ENCODE measurements at regions not wholly inside any gene's neighbourhood (a gene's known extent, or its start where the extent isn't known, plus 50 kb on each side); places are given as distances from the start of the nearest gene placed in this dataset.

DNA sequence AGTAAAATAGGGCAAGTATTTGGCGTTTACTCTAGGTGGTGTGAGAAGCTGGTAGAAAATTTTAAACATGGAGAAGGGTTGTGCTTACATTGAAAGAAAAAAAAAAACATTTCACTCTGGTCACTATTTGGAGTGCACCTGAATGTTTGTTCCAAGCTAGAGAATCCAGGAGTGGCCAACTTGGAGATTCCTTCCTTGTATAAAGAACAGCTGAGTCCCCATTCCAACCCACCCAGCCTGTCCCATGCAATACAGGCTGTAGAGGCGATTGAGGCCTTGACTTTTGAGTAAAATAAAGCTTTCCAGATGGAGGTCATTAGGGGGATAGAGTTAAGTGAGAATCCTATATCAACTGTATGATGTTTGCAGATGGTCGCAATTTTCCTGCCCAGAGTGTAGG lies 203.8 kb upstream of the SYT4 start:
- Histone ChIP-seq H3K9ac (ENCODE audit: low read depth, low read length) (no peak overlapping the region), H3K4me3 (ENCODE audit: low read depth, low read length) (no peak overlapping the region), H3K4me1 (ENCODE audit: control insufficient read depth, insufficient read depth, low read length) (no peaks in the 10 kb centered on the region), H3K27me3 (ENCODE audit: control insufficient read depth, insufficient read depth, low read length) (no peaks in the 10 kb centered on the region), H3K9me3 (ENCODE audit: control insufficient read depth, insufficient read depth, low read length) (peaks cover 15% of the 10 kb centered on the region), H3K27ac (ENCODE audit: low read depth, low read length) (no peak overlapping the region), H3K36me3 (ENCODE audit: control insufficient read depth, insufficient read depth, low read length) (no peaks in the 10 kb centered on the region)

DNA sequence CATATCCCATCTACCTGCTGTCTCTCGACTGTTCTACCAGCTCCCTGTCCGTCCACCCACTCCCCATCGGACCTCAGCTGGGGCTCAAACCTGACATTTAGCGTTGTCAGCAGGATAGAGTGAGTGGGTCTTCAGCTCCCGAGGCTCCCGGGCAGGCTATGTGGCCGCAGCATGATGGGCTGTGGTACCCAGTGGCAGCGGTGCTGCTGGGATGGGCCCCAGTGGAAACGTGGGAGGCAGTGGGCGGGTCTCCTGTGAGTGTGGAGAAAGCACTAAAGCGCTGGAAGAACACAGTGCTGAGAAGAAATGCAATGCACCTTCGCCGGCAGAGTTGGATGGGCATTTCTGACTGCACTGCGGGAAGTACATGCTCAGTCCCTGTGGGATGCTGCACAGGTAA lies 204.8 kb upstream of the SYT4 start:
- H3K4me1 ChIP-seq (ENCODE audit: control insufficient read depth, insufficient read depth, low read length): no peaks in the 10 kb centered on the region
- H3K9me3 ChIP-seq (ENCODE audit: control insufficient read depth, insufficient read depth, low read length): peaks cover 25% of the 10 kb centered on the region
- no peak overlapping the region for H3K27ac ChIP-seq (ENCODE audit: low read depth, low read length)
- H3K36me3 ChIP-seq (ENCODE audit: control insufficient read depth, insufficient read depth, low read length): no peaks in the 10 kb centered on the region
- no peak overlapping the region for H3K9ac ChIP-seq (ENCODE audit: low read depth, low read length)
- no peaks in the 10 kb centered on the region for H3K27me3 ChIP-seq (ENCODE audit: control insufficient read depth, insufficient read depth, low read length)
- no peak overlapping the region for H3K4me3 ChIP-seq (ENCODE audit: low read depth, low read length)

DNA sequence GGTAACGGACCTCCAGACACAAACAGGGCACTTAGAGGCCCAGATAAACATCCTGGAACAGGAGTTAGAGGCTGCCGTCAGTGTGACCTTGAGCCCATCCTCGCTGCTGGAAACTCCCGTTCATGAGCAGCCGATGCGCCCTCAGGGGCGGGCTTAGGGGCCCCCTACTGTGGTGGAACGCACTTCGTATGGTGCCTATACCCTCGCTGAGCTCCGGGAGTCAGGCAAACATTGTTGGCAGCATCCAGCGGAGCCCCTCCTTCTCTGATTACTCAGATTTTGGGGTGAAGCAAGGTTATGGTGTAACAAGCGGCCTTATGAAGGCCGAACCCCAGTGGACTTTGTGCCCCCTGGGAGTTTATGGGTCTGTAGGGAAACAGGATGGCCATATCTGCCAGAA lies 205.3 kb upstream of the SYT4 start:
- H3K27ac ChIP-seq (ENCODE audit: low read depth, low read length): no peak overlapping the region
- H3K4me3 ChIP-seq (ENCODE audit: low read depth, low read length): no peak overlapping the region
- no peaks in the 10 kb centered on the region for H3K4me1 ChIP-seq (ENCODE audit: control insufficient read depth, insufficient read depth, low read length)
- H3K36me3 ChIP-seq (ENCODE audit: control insufficient read depth, insufficient read depth, low read length): no peaks in the 10 kb centered on the region
- peaks cover 30% of the 10 kb centered on the region for H3K9me3 ChIP-seq (ENCODE audit: control insufficient read depth, insufficient read depth, low read length)
- H3K27me3 ChIP-seq (ENCODE audit: control insufficient read depth, insufficient read depth, low read length): no peaks in the 10 kb centered on the region
- H3K9ac ChIP-seq (ENCODE audit: low read depth, low read length): no peak overlapping the region

DNA sequence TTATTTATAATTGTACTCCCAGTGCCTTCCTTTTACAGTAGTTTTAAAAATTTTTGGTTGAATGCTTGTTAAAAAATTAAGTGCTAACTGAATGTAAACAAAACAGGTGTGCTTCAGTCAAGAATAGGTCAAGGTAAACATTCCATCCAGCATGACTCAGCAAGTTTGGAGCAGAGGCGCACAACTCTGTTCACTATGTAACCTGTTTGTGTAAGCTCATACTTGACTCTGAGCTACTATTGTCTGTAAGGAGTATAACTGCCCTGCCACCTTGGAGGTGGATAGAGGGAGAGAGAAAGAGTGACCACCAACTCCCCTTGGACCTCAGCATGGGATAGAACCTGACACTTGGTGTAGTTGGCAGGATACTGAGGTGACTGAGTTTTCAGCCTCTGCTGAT lies 207.4 kb upstream of the SYT4 start:
- no peak overlapping the region for H3K4me3 ChIP-seq (ENCODE audit: low read depth, low read length)
- no peaks in the 10 kb centered on the region for H3K27me3 ChIP-seq (ENCODE audit: control insufficient read depth, insufficient read depth, low read length)
- H3K36me3 ChIP-seq (ENCODE audit: control insufficient read depth, insufficient read depth, low read length): no peaks in the 10 kb centered on the region
- H3K4me1 ChIP-seq (ENCODE audit: control insufficient read depth, insufficient read depth, low read length): no peaks in the 10 kb centered on the region
- no peak overlapping the region for H3K27ac ChIP-seq (ENCODE audit: low read depth, low read length)
- no peak overlapping the region for H3K9ac ChIP-seq (ENCODE audit: low read depth, low read length)
- H3K9me3 ChIP-seq (ENCODE audit: control insufficient read depth, insufficient read depth, low read length): peaks cover 48% of the 10 kb centered on the region

DNA sequence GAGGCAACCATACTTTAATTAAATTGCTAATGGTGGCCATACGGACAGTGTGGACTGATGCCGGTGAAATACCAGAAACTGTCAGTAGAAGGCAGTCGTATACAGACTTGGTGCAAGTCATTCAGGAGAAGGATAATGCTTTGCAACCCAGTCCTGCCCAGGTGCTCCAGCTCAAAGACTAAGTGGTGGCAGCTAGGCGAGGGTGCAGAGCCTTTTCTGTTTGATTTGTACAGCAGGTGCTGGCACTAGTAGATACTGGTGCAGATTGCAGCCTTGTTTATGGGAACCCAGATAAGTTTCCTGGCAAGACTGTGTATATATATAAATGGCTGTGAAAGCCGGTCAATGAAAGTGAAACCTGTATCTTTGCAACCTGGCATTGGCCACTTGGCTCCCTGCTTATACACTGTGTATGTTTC lies 208.3 kb upstream of the SYT4 start:
- Histone ChIP-seq H3K9ac (ENCODE audit: low read depth, low read length) (no peak overlapping the region), H3K9me3 (ENCODE audit: control insufficient read depth, insufficient read depth, low read length) (peaks cover 48% of the 10 kb centered on the region), H3K36me3 (ENCODE audit: control insufficient read depth, insufficient read depth, low read length) (no peaks in the 10 kb centered on the region), H3K4me3 (ENCODE audit: low read depth, low read length) (no peak overlapping the region), H3K27ac (ENCODE audit: low read depth, low read length) (no peak overlapping the region), H3K27me3 (ENCODE audit: control insufficient read depth, insufficient read depth, low read length) (no peaks in the 10 kb centered on the region), H3K4me1 (ENCODE audit: control insufficient read depth, insufficient read depth, low read length) (no peaks in the 10 kb centered on the region)

DNA sequence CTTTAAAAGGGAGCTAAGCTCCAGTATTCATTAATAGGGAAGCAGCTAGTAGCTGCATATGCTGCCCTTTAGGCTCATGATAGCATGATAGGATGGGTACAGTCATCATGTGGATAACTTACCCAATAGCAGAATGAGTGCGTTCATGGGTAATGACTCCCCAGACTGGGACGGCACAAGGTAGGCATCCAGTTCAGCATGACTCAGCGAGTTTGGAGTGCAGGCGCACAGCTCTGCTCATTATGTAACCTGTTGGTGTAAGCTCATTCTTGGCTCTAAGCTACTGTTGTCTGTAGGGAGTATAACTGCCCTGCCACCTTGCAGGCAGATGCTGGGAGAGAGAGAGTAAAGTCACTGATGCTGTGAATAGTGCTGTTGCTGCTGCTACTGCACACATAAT lies 209.2 kb upstream of the SYT4 start:
- Histone ChIP-seq H3K36me3 (ENCODE audit: control insufficient read depth, insufficient read depth, low read length) (no peaks in the 10 kb centered on the region), H3K4me1 (ENCODE audit: control insufficient read depth, insufficient read depth, low read length) (no peaks in the 10 kb centered on the region), H3K27ac (ENCODE audit: low read depth, low read length) (no peak overlapping the region), H3K4me3 (ENCODE audit: low read depth, low read length) (no peak overlapping the region), H3K9me3 (ENCODE audit: control insufficient read depth, insufficient read depth, low read length) (peaks cover 54% of the 10 kb centered on the region), H3K9ac (ENCODE audit: low read depth, low read length) (no peak overlapping the region), H3K27me3 (ENCODE audit: control insufficient read depth, insufficient read depth, low read length) (no peaks in the 10 kb centered on the region)

DNA sequence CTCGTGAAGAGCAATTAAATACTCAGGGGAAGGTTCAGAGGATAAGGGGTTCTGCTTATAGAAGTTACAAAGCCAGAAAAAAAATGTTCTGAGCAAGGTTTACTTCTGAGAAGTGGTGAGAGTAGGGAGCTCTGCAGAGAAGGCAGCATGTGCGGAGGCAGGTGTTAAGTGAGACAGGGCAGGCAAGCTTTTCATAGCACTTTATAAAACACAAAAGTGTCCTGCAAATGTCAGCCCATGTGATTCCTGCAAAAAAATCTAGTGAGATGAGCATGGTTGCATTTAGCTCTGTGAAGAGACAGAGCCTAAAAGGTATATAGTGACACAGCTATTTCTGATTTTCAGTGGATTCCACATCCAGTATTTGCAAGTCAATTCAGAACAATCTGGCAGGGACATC lies 223.8 kb upstream of the SYT4 start:
- Histone ChIP-seq H3K27ac (ENCODE audit: low read depth, low read length) (no peak overlapping the region), H3K4me3 (ENCODE audit: low read depth, low read length) (no peak overlapping the region), H3K36me3 (ENCODE audit: control insufficient read depth, insufficient read depth, low read length) (no peaks in the 10 kb centered on the region), H3K4me1 (ENCODE audit: control insufficient read depth, insufficient read depth, low read length) (no peaks in the 10 kb centered on the region), H3K9me3 (ENCODE audit: control insufficient read depth, insufficient read depth, low read length) (peaks cover 10% of the 10 kb centered on the region; the same call in 1 of the 2 replicates), H3K9ac (ENCODE audit: low read depth, low read length) (no peak overlapping the region), H3K27me3 (ENCODE audit: control insufficient read depth, insufficient read depth, low read length) (no peaks in the 10 kb centered on the region)

DNA sequence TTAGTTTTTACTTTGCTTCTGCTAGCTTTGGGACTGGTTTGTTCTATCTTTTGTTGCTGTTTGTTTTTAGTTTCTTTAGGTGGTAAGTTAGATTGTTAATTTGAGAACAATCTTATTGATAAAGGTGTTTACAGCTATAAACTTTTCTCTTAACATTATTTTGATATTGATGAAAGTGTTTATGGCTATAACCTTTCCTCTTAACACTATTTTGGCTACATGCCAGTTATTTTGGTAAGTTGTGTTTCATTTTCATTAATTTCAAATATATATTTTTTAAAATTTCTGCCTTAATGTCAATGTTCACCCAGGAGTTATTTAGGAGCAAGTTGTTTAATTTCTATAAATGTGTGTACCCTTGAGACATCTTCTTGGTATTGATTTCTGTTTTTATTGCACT lies 229.6 kb upstream of the SYT4 start:
- no peak overlapping the region for H3K9ac ChIP-seq (ENCODE audit: low read depth, low read length)
- no peak overlapping the region for H3K4me3 ChIP-seq (ENCODE audit: low read depth, low read length)
- peaks cover 33% of the 10 kb centered on the region for H3K9me3 ChIP-seq (ENCODE audit: control insufficient read depth, insufficient read depth, low read length)
- H3K4me1 ChIP-seq (ENCODE audit: control insufficient read depth, insufficient read depth, low read length): no peaks in the 10 kb centered on the region
- no peak overlapping the region for H3K27ac ChIP-seq (ENCODE audit: low read depth, low read length)
- no peaks in the 10 kb centered on the region for H3K36me3 ChIP-seq (ENCODE audit: control insufficient read depth, insufficient read depth, low read length)
- no peaks in the 10 kb centered on the region for H3K27me3 ChIP-seq (ENCODE audit: control insufficient read depth, insufficient read depth, low read length)

DNA sequence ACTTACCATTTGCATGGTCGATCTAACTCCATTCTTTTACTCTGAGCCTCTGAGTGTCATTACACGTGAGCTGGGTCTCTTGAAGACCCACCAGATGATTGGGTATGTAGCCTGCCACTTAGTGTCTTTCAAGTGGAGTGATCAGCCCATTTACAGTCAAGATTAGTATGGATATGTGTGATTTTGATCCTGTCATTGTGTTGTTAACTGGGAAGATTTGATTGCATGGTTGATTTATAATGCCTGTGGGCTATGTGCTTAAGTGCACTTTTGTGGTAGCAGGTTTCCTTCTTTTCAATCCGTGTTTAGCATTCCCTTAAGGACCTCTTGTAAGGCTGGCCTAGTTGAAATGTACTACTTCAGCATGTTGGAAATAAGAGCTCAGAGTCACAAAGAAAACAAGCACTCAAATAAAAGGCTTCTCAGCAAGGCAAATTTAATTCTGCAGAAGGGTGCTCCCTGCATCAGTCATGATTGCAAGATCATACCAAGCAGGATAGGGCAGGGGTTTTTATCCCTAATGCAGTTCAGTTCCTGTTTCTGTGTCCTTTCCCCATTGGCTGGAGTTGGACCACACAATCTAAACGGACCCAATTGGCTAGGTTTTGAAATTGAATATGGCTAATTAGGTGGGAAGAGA lies 230.7 kb upstream of the SYT4 start:
- no peaks in the 10 kb centered on the region for H3K27me3 ChIP-seq (ENCODE audit: control insufficient read depth, insufficient read depth, low read length)
- no peak overlapping the region for H3K4me3 ChIP-seq (ENCODE audit: low read depth, low read length)
- H3K27ac ChIP-seq (ENCODE audit: low read depth, low read length): no peak overlapping the region
- peaks cover 34% of the 10 kb centered on the region for H3K9me3 ChIP-seq (ENCODE audit: control insufficient read depth, insufficient read depth, low read length)
- no peak overlapping the region for H3K9ac ChIP-seq (ENCODE audit: low read depth, low read length)
- no peaks in the 10 kb centered on the region for H3K4me1 ChIP-seq (ENCODE audit: control insufficient read depth, insufficient read depth, low read length)
- H3K36me3 ChIP-seq (ENCODE audit: control insufficient read depth, insufficient read depth, low read length): no peaks in the 10 kb centered on the region

DNA sequence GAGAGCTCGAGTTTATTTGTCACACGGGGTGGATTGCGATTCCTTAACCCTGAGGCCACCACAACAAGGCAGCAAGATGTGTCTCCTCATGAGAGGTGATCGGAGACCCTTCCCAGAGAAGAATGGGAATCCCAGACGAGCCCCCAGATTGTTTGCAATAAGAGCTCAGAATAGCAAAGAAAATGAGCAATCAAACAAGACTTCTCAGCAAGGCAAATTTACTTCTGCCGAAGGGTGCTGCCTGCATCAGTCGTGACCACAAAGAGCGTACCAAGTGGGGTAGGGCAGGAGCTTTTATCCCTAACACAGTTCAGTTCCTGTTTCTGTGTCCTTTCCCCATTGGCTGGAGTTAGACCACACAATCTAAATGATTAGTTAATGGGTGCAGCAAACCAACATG lies 237.5 kb upstream of the SYT4 start:
- Histone ChIP-seq H3K36me3 (ENCODE audit: control insufficient read depth, insufficient read depth, low read length) (no peaks in the 10 kb centered on the region), H3K27me3 (ENCODE audit: control insufficient read depth, insufficient read depth, low read length) (no peaks in the 10 kb centered on the region), H3K4me3 (ENCODE audit: low read depth, low read length) (no peak overlapping the region), H3K9me3 (ENCODE audit: control insufficient read depth, insufficient read depth, low read length) (peaks cover 25% of the 10 kb centered on the region), H3K27ac (ENCODE audit: low read depth, low read length) (no peak overlapping the region), H3K9ac (ENCODE audit: low read depth, low read length) (no peak overlapping the region), H3K4me1 (ENCODE audit: control insufficient read depth, insufficient read depth, low read length) (no peaks in the 10 kb centered on the region)

DNA sequence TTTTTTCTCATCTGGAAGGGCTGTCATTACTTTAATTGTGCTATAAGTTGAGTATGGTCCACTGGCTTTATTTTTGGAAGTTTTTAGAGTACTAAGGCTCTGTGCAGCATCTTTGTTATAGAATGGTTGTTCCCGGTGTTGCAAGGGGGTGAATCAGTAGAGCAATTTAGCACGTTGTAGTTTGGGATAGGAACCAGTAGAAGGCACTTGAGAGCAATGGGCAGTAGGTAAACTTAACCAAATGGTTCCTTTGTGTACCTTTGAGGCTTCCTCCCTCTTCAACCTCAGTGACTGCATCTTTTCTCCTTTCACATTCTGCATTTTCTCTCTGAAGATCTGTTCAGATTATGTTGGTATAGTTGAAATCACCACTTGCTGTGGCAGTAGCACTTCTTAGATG lies 238.2 kb upstream of the SYT4 start:
- Histone ChIP-seq H3K4me3 (ENCODE audit: low read depth, low read length) (no peak overlapping the region), H3K27ac (ENCODE audit: low read depth, low read length) (no peak overlapping the region), H3K9ac (ENCODE audit: low read depth, low read length) (no peak overlapping the region), H3K4me1 (ENCODE audit: control insufficient read depth, insufficient read depth, low read length) (no peaks in the 10 kb centered on the region), H3K36me3 (ENCODE audit: control insufficient read depth, insufficient read depth, low read length) (no peaks in the 10 kb centered on the region), H3K9me3 (ENCODE audit: control insufficient read depth, insufficient read depth, low read length) (peaks cover 25% of the 10 kb centered on the region), H3K27me3 (ENCODE audit: control insufficient read depth, insufficient read depth, low read length) (no peaks in the 10 kb centered on the region)

DNA sequence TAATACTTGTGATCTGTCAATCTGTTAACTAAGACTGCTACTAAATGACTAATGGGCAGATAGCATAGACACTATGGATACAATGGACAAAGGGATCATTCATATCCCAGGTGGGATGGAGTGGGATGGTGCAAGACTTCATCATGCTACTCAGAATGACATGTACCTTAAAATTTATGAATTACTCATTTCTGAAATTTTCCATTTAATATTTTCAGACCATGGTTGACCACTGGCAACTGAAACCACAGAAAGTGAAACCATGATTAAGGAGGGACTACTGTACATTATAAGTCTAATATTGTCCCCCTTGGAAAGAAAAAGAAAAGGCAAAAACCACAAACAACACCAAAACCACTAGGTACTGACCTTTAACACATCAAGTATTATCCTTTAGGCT lies 247.0 kb upstream of the SYT4 start:
- no peak overlapping the region for H3K9ac ChIP-seq (ENCODE audit: low read depth, low read length)
- no peaks in the 10 kb centered on the region for H3K27me3 ChIP-seq (ENCODE audit: control insufficient read depth, insufficient read depth, low read length)
- H3K9me3 ChIP-seq (ENCODE audit: control insufficient read depth, insufficient read depth, low read length): no peaks in the 10 kb centered on the region
- no peak overlapping the region for H3K27ac ChIP-seq (ENCODE audit: low read depth, low read length)
- no peaks in the 10 kb centered on the region for H3K4me1 ChIP-seq (ENCODE audit: control insufficient read depth, insufficient read depth, low read length)
- H3K4me3 ChIP-seq (ENCODE audit: low read depth, low read length): no peak overlapping the region
- no peaks in the 10 kb centered on the region for H3K36me3 ChIP-seq (ENCODE audit: control insufficient read depth, insufficient read depth, low read length)

Data from HUES48 (cell line).